ENCODE measurements at regions not wholly inside any gene's neighbourhood (a gene's known extent, or its start where the extent isn't known, plus 50 kb on each side); places are given as distances from the start of the nearest gene placed in this dataset.
"Not testable (repeated sequence)": the region's sequence is repeated elsewhere in the genome, so short reads cannot be mapped to it uniquely, and the experiment has no call there.

GRCh38 chr5:85388770-85389169, 1004.1 kb upstream of the EDIL3 start:
- Histone ChIP-seq H3K4me1 (ENCODE audit: control insufficient read depth, insufficient read depth, low read length) (no peaks in the 10 kb centered on the region), H3K27me3 (ENCODE audit: control insufficient read depth, insufficient read depth, low read length, poor library complexity, severe bottlenecking) (no peaks in the 10 kb centered on the region), H3K9ac (ENCODE audit: extremely low read depth, low read length, poor library complexity, severe bottlenecking) (no peak overlapping the region), H3K9me3 (ENCODE audit: control insufficient read depth, low read length) (no peaks in the 10 kb centered on the region), H3K4me3 (ENCODE audit: low read length) (no peak overlapping the region), H3K36me3 (ENCODE audit: control insufficient read depth, insufficient read depth, low read length) (no peaks in the 10 kb centered on the region), H3K27ac (ENCODE audit: low read depth, low read length) (no peak overlapping the region)
- Mint-ChIP-seq H3K27ac (no peak overlapping the region), H3K9me3 (no peaks in the 10 kb centered on the region), H3K4me1 (no peaks in the 10 kb centered on the region), H3K36me3 (ENCODE audit: low read depth) (no peaks in the 10 kb centered on the region), H3K4me3 (no peak overlapping the region), H3K27me3 (ENCODE audit: insufficient read depth) (no peaks in the 10 kb centered on the region)
- TF ChIP-seq CTCF (conservative IDR thresholded peaks at IDR 0.05), result no peak
- no peak for DNase-seq
- 93 to 100% methylated on average over 1 to 3 of the region's 3 CpGs for WGBS, 2 experiments (ENCODE audit: insufficient coverage in 1 of 2, insufficient read length in 1 of 2)

GRCh38 chr5:85392309-85392708, 1007.6 kb upstream of the EDIL3 start:
- not testable (repeated sequence) for H3K27me3 ChIP-seq (ENCODE audit: control insufficient read depth, insufficient read depth, low read length, poor library complexity, severe bottlenecking); H3K27ac Mint-ChIP-seq; H3K4me3 Mint-ChIP-seq; H3K9ac ChIP-seq (ENCODE audit: extremely low read depth, low read length, poor library complexity, severe bottlenecking); H3K9me3 ChIP-seq (ENCODE audit: control insufficient read depth, low read length); H3K27ac ChIP-seq (ENCODE audit: low read depth, low read length); H3K4me3 ChIP-seq (ENCODE audit: low read length); H3K4me1 ChIP-seq (ENCODE audit: control insufficient read depth, insufficient read depth, low read length); DNase-seq; H3K4me1 Mint-ChIP-seq; H3K27me3 Mint-ChIP-seq (ENCODE audit: insufficient read depth); H3K36me3 ChIP-seq (ENCODE audit: control insufficient read depth, insufficient read depth, low read length); H3K36me3 Mint-ChIP-seq (ENCODE audit: low read depth); H3K9me3 Mint-ChIP-seq
- WGBS, 2 experiments (ENCODE audit: insufficient coverage in 1 of 2, insufficient read length in 1 of 2), result 97 to 100% methylated on average over 3 to 8 of the region's 8 CpGs

GRCh38 chr5:85395526-85395925, 1010.8 kb upstream of the EDIL3 start:
- Mint-ChIP-seq H3K27me3 (ENCODE audit: insufficient read depth) (no peaks in the 10 kb centered on the region), H3K36me3 (ENCODE audit: low read depth) (no peaks in the 10 kb centered on the region), H3K4me1 (no peaks in the 10 kb centered on the region), H3K4me3 (no peak overlapping the region), H3K27ac (no peak overlapping the region), H3K9me3 (no peaks in the 10 kb centered on the region)
- H3K27ac ChIP-seq (ENCODE audit: low read depth, low read length), result no peak overlapping the region
- no peak overlapping the region for H3K4me3 ChIP-seq (ENCODE audit: low read length)
- TF ChIP-seq CTCF (conservative IDR thresholded peaks at IDR 0.05), result no peak
- no peaks in the 10 kb centered on the region for H3K27me3 ChIP-seq (ENCODE audit: control insufficient read depth, insufficient read depth, low read length, poor library complexity, severe bottlenecking)
- DNase-seq, result no peak
- no peaks in the 10 kb centered on the region for H3K9me3 ChIP-seq (ENCODE audit: control insufficient read depth, low read length)
- no peak overlapping the region for H3K9ac ChIP-seq (ENCODE audit: extremely low read depth, low read length, poor library complexity, severe bottlenecking)
- H3K36me3 ChIP-seq (ENCODE audit: control insufficient read depth, insufficient read depth, low read length), result no peaks in the 10 kb centered on the region
- 94% methylated on average over 1 of the region's 1 CpG; no CpG with 5 or more reads in 1 of the 2 experiments for WGBS, 2 experiments (ENCODE audit: insufficient coverage in 1 of 2, insufficient read length in 1 of 2)
- H3K4me1 ChIP-seq (ENCODE audit: control insufficient read depth, insufficient read depth, low read length), result no peaks in the 10 kb centered on the region

GRCh38 chr5:85397451-85397850, 1012.8 kb upstream of the EDIL3 start:
- Histone ChIP-seq H3K27me3 (ENCODE audit: control insufficient read depth, insufficient read depth, low read length, poor library complexity, severe bottlenecking) (no peaks in the 10 kb centered on the region), H3K36me3 (ENCODE audit: control insufficient read depth, insufficient read depth, low read length) (no peaks in the 10 kb centered on the region), H3K9ac (ENCODE audit: extremely low read depth, low read length, poor library complexity, severe bottlenecking) (no peak overlapping the region), H3K27ac (ENCODE audit: low read depth, low read length) (no peak overlapping the region), H3K4me1 (ENCODE audit: control insufficient read depth, insufficient read depth, low read length) (no peaks in the 10 kb centered on the region), H3K4me3 (ENCODE audit: low read length) (no peak overlapping the region), H3K9me3 (ENCODE audit: control insufficient read depth, low read length) (no peaks in the 10 kb centered on the region)
- H3K36me3 Mint-ChIP-seq (ENCODE audit: low read depth), result no peaks in the 10 kb centered on the region
- WGBS, 2 experiments (ENCODE audit: insufficient coverage in 1 of 2, insufficient read length in 1 of 2), result 81% methylated on average over 2 of the region's 2 CpGs; no CpG with 5 or more reads in 1 of the 2 experiments
- no peak for TF ChIP-seq CTCF (conservative IDR thresholded peaks at IDR 0.05)
- H3K27me3 Mint-ChIP-seq (ENCODE audit: insufficient read depth), result no peaks in the 10 kb centered on the region
- H3K27ac Mint-ChIP-seq, result no peak overlapping the region
- no peaks in the 10 kb centered on the region for H3K4me1 Mint-ChIP-seq
- no peak overlapping the region for H3K4me3 Mint-ChIP-seq
- no peaks in the 10 kb centered on the region for H3K9me3 Mint-ChIP-seq
- DNase-seq, result no peak
